GM12891 (cell line): ENCODE measurements at regions not wholly inside any gene's neighbourhood (a gene's known extent, or its start where the extent isn't known, plus 50 kb on each side); places are given as distances from the start of the nearest gene placed in this dataset.

Experiments used
- POLR2A ChIP-seq: IDR thresholded peaks from 2 replicates; pipeline ENCODE4 v1.6.1; 2011; ENCODE audit warnings: low read depth, low read length, control low read depth
- POLR2AphosphoS5 ChIP-seq: IDR thresholded peaks from 2 replicates; pipeline ENCODE4 v1.6.1; 2011; ENCODE audit warnings: low read depth, low read length, control low read depth
- TAF1 ChIP-seq: IDR thresholded peaks from 2 replicates; pipeline ENCODE4 v1.6.1; 2011; ENCODE audit warnings: low read depth, low read length, control low read depth

- no peak for TF ChIP-seq POLR2A
- TF ChIP-seq TAF1 = no peak
- no peak for TF ChIP-seq POLR2AphosphoS5
Observed at GRCh38 chr5:13215806-13216205, 728.7 kb downstream of the DNAH5 start.
